GM19468 (cell line): ENCODE measurements at regions not wholly inside any gene's neighbourhood (a gene's known extent, or its start where the extent isn't known, plus 50 kb on each side); places are given as distances from the start of the nearest gene placed in this dataset.

Experiments used
- ATAC-seq: cut with Tn5 transposase; IDR thresholded peaks from one replicate; pipeline ENCODE4 v1.9.1; 2021; ENCODE audit warnings: mild to moderate bottlenecking, moderate library complexity, moderate number of reproducible peaks; ENCODE audit not compliant: unreplicated experiment; ENCODE audit errors: extremely low read depth

DNA sequence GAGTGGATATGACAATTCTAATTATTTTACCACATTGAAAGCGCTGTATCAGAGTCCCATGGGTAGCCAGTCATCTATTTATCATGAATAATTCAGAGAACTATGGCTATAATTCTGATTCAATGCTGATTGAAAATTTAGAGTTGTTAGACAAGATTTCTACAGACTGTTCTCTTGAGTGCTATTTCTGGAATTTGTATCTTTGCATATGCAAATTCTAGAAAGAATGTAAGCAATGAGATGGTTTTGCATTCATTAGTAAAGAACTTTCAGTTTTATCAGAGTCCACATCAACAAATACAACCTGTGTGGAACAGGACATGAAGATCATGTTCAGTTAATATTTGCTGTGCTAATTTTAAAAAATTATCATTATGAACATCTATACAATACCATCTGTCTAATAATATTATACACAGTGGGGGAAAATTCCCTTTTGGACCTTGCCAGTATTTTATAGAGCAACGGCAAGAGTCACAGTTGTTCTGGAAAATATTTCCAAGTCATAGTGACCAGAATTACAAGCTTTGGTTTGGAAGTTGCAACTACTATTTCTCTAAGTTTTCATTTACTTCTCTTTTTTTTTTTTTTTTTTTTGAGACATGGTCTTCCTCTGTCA, 372.7 kb upstream of the PTGER4 start:
- no peak for ATAC-seq

DNA sequence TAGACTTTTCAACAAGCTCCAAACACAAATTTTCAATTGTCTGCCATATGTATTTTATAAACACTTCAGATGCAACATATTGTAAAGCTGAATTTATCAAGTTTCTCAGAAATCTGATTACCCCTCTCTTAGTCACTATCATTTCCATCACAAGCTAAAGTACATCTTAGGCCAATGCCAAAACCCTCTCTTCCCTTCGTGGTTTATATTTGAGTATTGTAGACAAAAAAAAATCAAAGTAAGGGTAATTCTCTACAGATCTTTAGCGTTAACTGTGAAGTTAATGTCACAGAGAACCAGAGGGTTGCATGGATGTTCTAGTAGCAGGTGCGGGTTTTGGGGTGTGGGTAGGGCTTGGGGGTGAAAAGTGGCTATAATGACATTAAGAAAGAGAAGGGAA, 387.7 kb upstream of the PTGER4 start:
- no peak for ATAC-seq

DNA sequence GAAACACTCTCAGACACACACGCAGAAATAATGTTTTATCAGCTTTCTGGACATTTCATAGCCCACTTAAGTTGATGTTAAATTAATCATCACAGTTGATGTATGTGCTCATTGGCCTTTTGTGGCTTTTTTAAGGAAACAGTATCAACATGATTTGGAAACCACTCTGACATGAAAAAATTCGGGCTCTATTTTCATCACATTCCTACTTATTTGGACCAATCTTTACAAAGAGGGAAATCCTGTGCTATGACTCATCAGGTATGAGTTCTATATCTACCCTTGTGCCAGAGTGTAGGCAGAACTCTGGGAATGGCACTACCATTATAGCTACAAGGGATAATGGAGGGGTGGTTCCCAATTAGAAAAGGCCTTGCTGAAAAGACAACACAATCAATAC, 388.4 kb upstream of the PTGER4 start:
- no peak for ATAC-seq

DNA sequence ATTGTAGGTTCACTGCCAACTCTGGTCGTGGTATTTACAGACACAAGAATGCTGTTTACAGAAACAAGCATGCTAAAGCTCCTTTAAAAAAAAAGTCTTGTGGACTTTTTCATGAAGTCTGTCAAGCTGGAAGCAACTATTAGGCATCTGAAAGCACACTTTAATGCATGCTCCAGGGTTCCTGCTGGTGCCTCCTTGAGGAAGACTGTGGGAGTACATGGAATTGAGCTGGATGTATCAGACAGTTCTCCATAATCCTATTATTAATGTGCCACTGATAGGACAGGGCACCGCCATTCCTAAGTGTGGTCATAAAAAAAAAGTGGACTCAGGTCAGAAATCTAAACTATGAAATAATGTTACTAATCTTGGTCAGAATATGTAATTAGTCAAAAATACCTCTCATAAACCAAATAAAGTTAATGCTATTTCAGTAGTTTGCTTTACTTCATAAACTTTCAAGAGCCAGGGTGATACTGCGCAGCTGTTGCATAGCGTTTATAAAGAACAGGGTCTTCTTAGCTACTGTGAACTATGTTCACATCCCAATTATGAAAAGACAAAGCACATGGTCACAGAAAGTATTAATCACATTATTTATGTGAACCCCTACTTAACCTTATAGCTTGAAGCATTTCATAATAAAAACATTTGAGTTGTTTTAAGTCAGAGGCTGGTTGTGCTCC, 390.8 kb upstream of the PTGER4 start:
- ATAC-seq: no peak

DNA sequence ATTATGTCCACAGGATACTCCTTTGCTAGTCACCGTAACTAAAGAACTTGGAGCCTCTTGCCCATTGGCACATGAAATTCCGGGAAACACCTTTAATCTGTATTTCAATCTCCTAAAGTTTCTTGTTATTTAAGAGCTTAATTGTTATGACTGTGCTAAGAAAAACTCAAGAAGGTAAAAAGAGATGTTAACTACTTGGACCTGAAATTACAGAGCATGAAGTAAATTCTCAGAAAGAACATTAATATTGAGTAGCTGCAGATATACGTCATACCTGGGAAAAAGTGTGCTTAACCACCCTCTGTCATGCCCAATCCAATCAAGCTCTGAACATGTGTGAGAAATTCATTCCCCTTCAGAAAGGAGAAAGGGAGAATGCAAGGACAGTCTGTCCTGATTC, 394.9 kb upstream of the PTGER4 start:
- no peak for ATAC-seq

DNA sequence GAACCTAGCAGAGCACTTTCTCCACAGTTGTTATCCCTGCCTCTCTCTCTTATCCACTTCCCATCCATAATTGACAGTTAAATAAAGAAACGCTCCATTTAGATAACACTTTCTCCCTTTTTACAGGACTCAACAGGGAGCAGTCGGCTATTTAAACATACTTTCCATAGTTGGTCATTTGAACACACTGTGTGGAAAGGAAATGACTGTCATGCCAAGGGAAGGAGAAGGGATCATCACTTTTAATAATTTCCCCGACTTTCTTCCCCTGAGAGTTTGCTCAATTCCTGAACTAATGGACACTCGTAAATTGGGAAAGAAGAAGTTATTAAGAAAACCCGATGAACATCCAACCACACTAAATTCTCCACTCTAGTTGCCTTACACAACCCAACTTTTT, 400.8 kb upstream of the PTGER4 start:
- ATAC-seq: no peak

DNA sequence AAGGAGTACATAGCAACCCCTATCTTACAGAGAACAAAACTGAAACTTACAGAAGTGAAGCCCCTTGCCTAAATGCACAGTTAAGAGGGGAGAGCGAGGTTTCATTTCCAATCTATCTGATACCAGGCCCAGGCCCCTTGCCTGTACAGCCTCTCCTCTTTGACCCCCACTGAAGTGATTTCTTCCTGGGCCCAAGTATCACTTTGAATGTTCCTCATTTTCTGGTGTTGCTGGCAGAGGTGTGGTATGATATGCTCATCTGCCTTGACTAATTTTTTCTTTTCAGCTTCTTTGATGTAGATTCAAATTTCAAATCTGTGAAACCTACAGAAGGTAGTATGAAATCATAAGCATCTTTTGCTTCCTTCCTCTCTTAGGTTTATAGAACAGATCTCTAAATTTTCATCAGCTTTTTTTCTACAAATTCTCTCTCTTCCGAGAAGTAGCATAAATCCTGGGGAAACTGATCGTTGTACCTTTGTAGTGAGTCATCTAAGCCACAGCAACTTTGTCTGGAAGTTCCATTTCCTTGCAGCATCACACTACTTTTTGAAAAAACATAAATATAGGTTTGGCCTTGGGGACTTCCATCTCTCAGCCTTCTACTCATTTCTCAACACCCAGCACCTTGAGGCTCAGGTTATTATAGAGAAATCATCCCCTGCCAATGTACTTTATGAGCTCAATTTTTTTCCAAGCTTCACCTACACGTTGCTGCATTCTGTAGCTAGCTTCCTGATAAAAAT, 402.4 kb upstream of the PTGER4 start:
- peak; percentile 20 for ATAC-seq

DNA sequence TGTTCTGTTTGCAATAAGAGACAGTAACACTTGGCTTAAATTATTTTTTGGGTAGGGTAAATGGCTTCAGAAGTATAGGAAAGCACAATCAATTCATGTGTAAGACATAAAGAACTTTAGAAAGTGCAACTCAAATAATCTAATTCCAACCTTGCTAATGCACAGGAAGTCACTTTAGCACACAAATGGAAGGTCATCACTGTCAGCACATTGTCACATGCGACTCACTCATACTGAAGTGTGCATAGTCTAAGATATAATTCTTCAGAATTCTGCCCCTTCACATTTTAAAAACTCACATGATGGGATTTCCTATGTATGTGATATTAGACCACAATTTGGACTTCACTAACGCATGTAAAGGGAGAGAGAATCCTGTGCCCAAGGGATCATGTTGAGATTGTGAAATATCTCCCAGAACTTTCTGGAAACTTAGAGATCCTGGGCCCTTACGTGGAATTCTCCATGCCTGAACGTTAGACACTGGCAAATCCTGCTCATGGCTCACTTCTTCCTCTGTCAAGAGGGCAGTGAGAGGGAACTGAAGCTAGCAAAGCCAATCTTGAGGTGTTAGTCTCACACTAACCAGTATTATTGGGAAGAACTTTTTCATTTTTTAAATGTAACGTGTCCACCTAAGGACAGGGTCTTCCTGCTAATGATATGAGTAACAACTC, 403.2 kb upstream of the PTGER4 start:
- no peak for ATAC-seq

DNA sequence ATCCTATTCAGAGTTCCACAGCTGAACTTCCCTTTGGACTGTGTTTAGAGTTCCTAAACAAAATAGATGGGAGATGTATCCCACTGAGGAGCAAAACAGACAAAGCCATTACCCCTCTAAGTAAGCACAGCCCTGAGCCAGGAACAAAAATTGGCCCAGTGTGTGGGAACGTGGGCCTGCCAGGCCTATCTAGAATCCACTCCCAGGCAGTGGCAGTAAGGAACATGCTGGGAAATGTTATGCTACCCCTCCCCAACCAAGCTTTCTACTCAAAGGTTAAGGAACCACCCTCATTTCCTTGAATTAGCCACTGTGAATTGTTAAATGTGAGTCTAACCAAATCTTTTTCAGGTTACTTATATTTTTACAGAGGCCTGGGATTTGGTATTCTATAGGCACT, 405.1 kb upstream of the PTGER4 start:
- ATAC-seq: no peak

DNA sequence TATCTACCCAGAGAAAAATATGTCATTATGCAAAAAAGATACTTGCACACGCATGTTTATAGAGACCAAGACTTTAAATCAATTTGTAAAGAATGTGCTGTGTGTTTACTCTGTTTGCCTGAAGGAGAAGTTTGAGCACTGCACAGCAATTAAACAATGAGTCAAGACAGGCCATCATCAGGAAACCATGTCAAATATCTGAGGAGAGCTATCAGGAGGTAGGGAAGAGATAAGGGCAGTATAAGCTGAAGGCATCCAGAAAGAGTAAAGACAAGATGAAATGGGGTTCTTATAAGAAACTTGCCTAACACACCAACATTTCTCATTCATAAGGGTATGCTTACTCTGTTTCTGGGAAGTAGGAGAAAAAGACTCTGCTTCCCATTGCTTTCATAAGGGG, 405.8 kb upstream of the PTGER4 start:
- ATAC-seq: no peak

DNA sequence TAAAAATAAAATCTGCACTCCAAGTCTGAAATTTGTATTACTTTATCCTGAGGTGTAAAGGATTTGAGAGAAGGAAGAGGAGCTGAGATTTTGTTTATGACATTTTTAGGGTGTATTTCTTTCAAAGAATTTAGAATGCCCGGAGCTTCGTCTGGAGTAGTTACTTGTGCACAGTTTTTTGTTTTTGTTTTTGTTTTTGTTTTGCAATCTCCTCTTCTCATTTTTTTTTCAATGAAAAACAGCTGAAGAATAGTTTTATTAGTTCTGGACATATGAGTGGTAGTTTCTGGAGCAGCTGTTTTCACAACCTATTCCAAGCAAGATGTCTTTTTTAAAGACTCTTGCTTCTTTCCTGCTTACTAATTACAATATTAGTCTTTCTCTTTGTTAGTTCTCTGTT, 408.2 kb upstream of the PTGER4 start:
- ATAC-seq: no peak

DNA sequence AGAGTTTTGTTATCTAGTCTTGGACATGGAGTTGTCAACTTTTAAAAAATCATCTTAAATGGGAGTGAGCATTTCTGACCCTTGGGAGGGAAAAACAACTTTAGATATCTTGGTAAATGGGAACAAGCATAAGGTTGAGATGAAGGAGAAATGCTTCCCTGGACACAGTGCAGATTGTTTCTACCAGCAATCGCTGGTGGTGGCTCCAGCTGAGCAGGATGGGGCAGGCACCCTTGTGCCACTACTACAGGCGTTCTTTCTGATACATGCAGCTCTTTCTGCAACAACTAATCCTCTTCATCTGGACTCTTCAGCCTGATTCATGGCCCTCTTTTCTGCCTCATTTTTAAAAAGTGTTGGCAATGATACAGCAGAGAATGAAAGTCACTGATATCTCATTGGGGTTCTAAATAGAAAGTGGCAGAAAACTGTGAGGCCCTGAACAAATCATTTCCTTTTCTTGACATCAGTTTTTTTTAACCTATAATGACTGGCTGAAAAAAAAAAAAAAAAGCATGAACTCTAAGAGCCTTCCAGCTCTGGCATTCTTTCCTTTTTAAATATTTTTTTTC, 409.4 kb upstream of the PTGER4 start:
- no peak for ATAC-seq

DNA sequence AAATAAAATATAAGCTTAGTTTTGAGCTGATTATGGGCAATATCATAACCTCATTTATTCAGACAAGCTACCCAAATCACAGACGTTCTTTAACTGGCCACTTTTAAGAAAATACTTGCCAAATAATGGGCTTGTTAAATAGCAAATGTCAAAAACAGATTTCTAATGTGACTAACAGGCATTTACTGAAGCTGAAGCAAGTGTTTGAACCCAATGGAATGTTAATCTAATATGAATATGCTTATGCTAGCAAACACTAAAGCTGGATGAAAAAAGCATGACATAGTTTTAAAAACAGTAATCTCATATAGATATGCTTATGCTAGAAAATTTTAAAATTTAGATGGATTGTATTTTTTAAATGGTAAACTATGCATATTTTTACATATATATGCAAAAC, 411.6 kb upstream of the PTGER4 start:
- no peak for ATAC-seq

DNA sequence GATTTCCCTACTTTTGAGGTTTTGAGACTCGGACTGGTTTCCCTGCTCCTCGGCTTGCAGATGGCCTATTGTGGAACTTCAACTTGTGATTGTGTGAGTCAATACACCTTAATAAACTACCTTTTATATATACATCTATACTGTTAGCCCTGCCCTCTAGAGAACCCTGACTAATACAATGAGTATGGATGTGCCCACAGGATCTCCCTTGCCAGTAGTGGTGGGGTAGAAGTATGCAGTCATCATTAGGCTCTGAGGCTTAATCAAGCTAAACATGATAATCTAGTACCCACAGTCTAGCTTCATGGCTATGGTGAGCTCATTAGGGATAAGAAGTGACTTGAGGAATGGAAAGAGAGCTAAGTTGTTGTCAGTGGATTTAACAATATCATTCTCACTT, 412.8 kb upstream of the PTGER4 start:
- ATAC-seq: no peak

DNA sequence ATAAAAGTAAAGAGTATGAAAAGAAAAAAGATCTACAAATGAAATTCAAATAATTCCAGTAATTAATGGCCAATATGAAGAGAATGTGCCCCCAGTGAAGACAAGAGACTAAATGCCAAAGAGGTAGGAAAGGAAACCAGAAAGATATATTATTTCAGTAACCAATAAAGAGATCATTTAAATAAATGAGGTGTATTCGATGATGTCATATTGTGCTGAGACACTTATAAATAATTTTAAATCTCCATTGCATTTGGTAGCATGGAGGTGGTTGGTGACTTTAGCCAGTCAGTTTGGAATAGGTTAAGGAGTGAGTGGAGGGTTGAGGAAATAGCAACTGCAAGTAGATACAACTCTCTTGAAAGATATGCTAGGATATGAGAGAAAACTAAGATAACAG, 417.7 kb upstream of the PTGER4 start:
- ATAC-seq: no peak

DNA sequence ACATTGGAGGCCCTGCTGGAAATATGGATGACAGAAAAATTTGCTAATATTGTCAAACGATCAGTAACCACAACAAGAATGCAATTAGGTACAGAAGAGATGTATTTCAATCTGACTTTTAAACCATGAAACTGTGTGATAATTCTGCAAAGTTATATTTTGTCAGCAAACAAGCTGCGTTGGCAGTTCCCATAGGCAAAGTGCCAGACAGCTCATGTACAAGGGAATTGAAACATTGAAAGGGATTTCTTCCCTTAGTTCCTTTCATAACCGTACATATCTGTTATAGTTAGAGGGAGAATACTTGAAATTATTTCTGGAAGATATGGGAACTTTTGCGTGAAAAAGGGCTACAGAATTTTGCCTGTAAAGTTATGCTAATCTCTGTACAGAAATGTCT, 419.4 kb upstream of the PTGER4 start:
- no peak for ATAC-seq

DNA sequence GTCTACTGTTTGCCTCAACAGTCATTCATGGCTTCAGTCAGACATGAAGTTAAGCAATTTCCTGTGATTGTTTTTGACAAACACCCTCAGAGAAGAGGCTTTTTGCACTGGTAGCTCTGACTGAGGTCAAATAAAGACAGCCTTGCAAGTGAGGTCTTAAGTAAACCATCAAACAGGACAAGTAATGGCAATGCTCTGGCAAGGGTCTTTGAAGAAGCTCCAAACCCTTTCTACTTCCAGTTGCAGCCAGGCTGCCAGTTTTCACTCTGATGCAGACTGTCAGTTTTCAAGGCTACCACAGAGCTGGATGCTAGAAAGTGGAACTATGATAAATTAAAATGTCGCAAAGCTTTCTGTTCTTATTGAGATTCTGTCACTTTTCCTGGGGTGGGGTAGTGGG, 421.5 kb upstream of the PTGER4 start:
- no peak for ATAC-seq

DNA sequence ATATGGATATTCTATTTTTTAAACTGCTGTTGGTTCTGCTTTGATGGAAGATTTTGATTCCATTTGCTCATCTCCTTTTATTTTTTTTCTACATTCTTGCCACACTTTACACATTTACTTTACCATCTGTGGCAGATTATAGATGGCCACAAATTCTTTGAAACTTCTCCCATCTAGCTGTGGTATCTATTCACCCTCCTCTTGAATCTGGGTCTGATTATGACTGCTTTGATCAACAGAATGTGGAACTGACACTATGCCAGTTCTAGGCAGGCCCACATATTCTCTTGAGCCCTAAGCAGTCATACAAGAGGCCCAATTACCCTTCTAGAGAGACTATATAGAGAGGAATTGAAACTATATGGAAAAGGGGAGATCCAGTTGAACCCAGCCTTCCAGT, 439.0 kb upstream of the PTGER4 start:
- ATAC-seq: no peak

DNA sequence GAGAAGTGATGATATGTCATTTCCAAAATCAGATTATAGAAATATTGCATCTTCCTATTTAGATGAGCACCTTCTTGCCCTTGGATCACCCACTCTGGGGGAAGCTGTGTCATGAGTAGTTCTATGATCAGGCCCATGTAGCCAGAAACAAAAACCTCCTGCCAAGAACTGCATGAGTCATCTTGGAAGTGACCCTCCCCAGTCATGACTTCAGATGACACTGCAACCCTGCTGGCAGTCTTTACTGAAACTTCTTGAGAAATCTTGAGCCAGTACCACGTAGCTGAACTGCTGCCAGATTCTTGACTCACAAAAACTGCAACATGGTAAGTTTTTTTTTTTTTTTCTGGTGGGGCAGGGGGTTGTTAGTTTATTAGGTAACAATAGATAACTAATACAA, 439.6 kb upstream of the PTGER4 start:
- ATAC-seq: no peak

DNA sequence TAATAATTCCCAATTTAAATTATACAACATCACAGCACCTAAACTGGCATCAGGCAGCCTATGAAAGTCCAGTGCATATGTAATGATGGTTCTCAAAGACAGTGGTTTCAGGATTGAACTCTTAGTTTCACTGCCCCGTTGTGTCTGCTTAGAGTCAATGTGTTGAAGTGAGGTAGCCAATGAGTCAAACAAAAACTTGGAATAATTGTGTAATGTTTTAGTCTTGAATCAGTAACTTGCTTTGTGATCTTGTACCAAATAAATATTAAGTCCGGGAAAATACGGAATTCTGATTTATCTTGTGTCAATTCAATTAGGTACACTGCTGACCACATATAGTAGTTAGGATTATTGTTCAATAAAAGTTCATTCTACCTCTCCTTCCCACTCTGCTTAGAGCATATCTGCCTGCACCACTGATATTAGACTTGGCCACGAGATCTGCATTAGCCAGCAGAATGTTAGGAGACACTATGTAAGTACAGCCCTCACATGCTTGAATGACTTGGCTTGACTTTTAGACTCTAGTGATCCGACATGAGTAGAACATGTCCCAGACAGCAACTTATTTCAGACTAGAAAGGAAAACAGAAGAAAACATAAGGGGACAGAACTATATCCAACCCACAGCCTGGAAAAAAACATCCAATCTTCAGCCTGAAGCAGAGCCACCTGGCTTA, 441.5 kb upstream of the PTGER4 start:
- ATAC-seq: no peak
